Neural cell (in vitro differentiated cells): ENCODE measurements at regions not wholly inside any gene's neighbourhood (a gene's known extent, or its start where the extent isn't known, plus 50 kb on each side); places are given as distances from the start of the nearest gene placed in this dataset.

Source experiments
- H2AFZ ChIP-seq: fragments of 200-600, 300-800 bp; sonication (generic), shearing (Covaris generic); 2 replicates; pipeline ENCODE4 v1.6.0; 2014; ENCODE audit warnings: low read depth, mild to moderate bottlenecking, antibody characterized with exemption, low read length, moderate library complexity
- H3F3A ChIP-seq: fragments of 200-600 bp; shearing (Covaris generic); 2 replicates; pipeline ENCODE4 v1.6.1; 2016; ENCODE audit warnings: mild to moderate bottlenecking, moderate library complexity, mixed read lengths, antibody characterized with exemption, low read length; ENCODE audit not compliant: insufficient read depth, poor library complexity, severe bottlenecking
- H3K27ac ChIP-seq: fragments of 200-600, 300-800 bp; sonication (generic), shearing (Covaris generic); 2 replicates; pipeline ENCODE4 v1.5.1; 2014; ENCODE audit warnings: mild to moderate bottlenecking, low read length, moderate library complexity
- H3K27me3 ChIP-seq: fragments of 300-800, 200-600 bp; sonication (generic), shearing (Covaris generic); 2 replicates; pipeline ENCODE4 v1.6.0; 2014; ENCODE audit warnings: mild to moderate bottlenecking, low read depth, low read length, moderate library complexity; ENCODE audit not compliant: insufficient read depth
- H3K36me3 ChIP-seq: fragments of 300-800, 200-600 bp; sonication (generic), shearing (Covaris generic); 2 replicates; pipeline ENCODE4 v1.5.1; 2014; ENCODE audit warnings: mild to moderate bottlenecking, antibody characterized with exemption, low read length, moderate library complexity; ENCODE audit not compliant: insufficient read depth
- H3K4me2 ChIP-seq: fragments of 300-800, 200-600 bp; sonication (generic), shearing (Covaris generic); 2 replicates; pipeline ENCODE4 v1.6.0; 2014; ENCODE audit warnings: mild to moderate bottlenecking, low read length
- H3K4me3 ChIP-seq: fragments of 300-800, 200-600 bp; sonication (generic), shearing (Covaris generic); 2 replicates; pipeline ENCODE4 v1.5.1; 2014; ENCODE audit warnings: mild to moderate bottlenecking, low read length, moderate library complexity
- H3K79me2 ChIP-seq: fragments of 200-600 bp; shearing (Covaris generic); replicated peaks from 2 replicates; pipeline ENCODE4 v1.6.0; 2014; ENCODE audit warnings: mild to moderate bottlenecking, low read length, moderate library complexity; ENCODE audit not compliant: insufficient read depth
- H3K9ac ChIP-seq: fragments of 300-800, 200-600 bp; sonication (generic), shearing (Covaris generic); 2 replicates; pipeline ENCODE4 v1.6.1; 2016; ENCODE audit warnings: mild to moderate bottlenecking, low read length, mixed read lengths
- H3K9me2 ChIP-seq: fragments of 200-600 bp; shearing (Covaris generic); 2 replicates; pipeline ENCODE4 v1.6.1; 2016; ENCODE audit warnings: mild to moderate bottlenecking, low read length, mixed read lengths; ENCODE audit not compliant: insufficient read depth
- H3K9me3 ChIP-seq: fragments of 200-600, 300-800 bp; sonication (generic), shearing (Covaris generic); 2 replicates; pipeline ENCODE4 v1.6.1; 2016; ENCODE audit warnings: mild to moderate bottlenecking, mixed run types, low read length, moderate library complexity, mixed read lengths
- H4K20me1 ChIP-seq: fragments of 200-600 bp; shearing (Covaris generic); 2 replicates; pipeline ENCODE4 v1.6.1; 2016; ENCODE audit warnings: mild to moderate bottlenecking, mixed run types; ENCODE audit not compliant: insufficient read depth
- CTCF ChIP-seq: fragments of 450-650 bp; IDR thresholded peaks from 2 replicates; pipeline ENCODE4 v1.5.1; 2014; ENCODE audit warnings: antibody characterized with exemption, mild to moderate bottlenecking, moderate library complexity; ENCODE audit not compliant: poor library complexity, severe bottlenecking
- EP300 ChIP-seq: fragments of 450-650 bp; conservative IDR thresholded peaks from 2 replicates; pipeline ENCODE4 v1.6.1; 2014; ENCODE audit warnings: antibody characterized with exemption, mild to moderate bottlenecking, moderate library complexity; ENCODE audit not compliant: poor library complexity, severe bottlenecking
- EZH2 ChIP-seq: fragments of 200-600, 300-800 bp; shearing (Covaris generic), sonication (generic); IDR thresholded peaks from 2 replicates; pipeline ENCODE4 v1.6.1; 2014; ENCODE audit warnings: antibody characterized with exemption, low read length, borderline replicate concordance, mild to moderate bottlenecking; ENCODE audit not compliant: insufficient read depth, poor library complexity, severe bottlenecking
- MXI1 ChIP-seq: fragments of 450-650 bp; conservative IDR thresholded peaks from 2 replicates; pipeline ENCODE4 v1.6.1; 2014; ENCODE audit warnings: antibody characterized with exemption, mild to moderate bottlenecking; ENCODE audit not compliant: poor library complexity, severe bottlenecking
- POLR2AphosphoS5 ChIP-seq: IDR thresholded peaks from 2 replicates; pipeline ENCODE4 v1.6.1; 2012
- RAD21 ChIP-seq: fragments of 450-650 bp; conservative IDR thresholded peaks from 2 replicates; pipeline ENCODE4 v1.6.1; 2014; ENCODE audit warnings: antibody characterized with exemption, mild to moderate bottlenecking, moderate library complexity
- REST ChIP-seq: IDR thresholded peaks from 2 replicates; pipeline ENCODE4 v1.6.1; 2012; ENCODE audit warnings: borderline replicate concordance
- SMC3 ChIP-seq: fragments of 450-650 bp; conservative IDR thresholded peaks from 2 replicates; pipeline ENCODE4 v1.6.1; 2014; ENCODE audit warnings: antibody characterized with exemption, mild to moderate bottlenecking, moderate library complexity; ENCODE audit not compliant: poor library complexity
- TAF1 ChIP-seq: IDR thresholded peaks from 2 replicates; pipeline ENCODE4 v1.6.1; 2012; ENCODE audit warnings: low read depth

GRCh38 chr15:55033574-55033973, 163.2 kb downstream of the RSL24D1 start:
- no peaks in the 10 kb centered on the region for H4K20me1 ChIP-seq
- TF ChIP-seq REST (no peak), TAF1 (no peak), POLR2AphosphoS5 (no peak), RAD21 (no peak), EZH2 (no peak), MXI1 (no peak), CTCF (no peak), EP300 (no peak), SMC3 (no peak)
- H3K27me3 ChIP-seq = no peaks in the 10 kb centered on the region
- no peaks in the 10 kb centered on the region for H3K79me2 ChIP-seq
- H3K9me2 ChIP-seq = no peaks in the 10 kb centered on the region
- no peak overlapping the region for H3K9ac ChIP-seq
- no peaks in the 10 kb centered on the region for H3K9me3 ChIP-seq
- no peak overlapping the region for H3K27ac ChIP-seq
- H3K36me3 ChIP-seq = no peaks in the 10 kb centered on the region
- H3F3A ChIP-seq = no peaks in the 10 kb centered on the region
- no peak overlapping the region for H3K4me2 ChIP-seq
- no peak overlapping the region for H2AFZ ChIP-seq
- no peak overlapping the region for H3K4me3 ChIP-seq

- H3F3A ChIP-seq = no peaks in the 10 kb centered on the region
- H3K27ac ChIP-seq = no peak overlapping the region
- no peaks in the 10 kb centered on the region for H3K36me3 ChIP-seq
- H3K9ac ChIP-seq = no peak overlapping the region
- no peak overlapping the region for H2AFZ ChIP-seq
- no peaks in the 10 kb centered on the region for H3K9me3 ChIP-seq
- no peaks in the 10 kb centered on the region for H3K9me2 ChIP-seq
- TF ChIP-seq CTCF = no peak
- no peak for TF ChIP-seq REST
- TF ChIP-seq EZH2 = no peak
- no peak for TF ChIP-seq MXI1
- no peak for TF ChIP-seq EP300
- TF ChIP-seq SMC3 = no peak
- no peak for TF ChIP-seq RAD21
- no peak for TF ChIP-seq TAF1
- no peak for TF ChIP-seq POLR2AphosphoS5
- H3K27me3 ChIP-seq = no peaks in the 10 kb centered on the region
- no peaks in the 10 kb centered on the region for H3K79me2 ChIP-seq
- no peaks in the 10 kb centered on the region for H4K20me1 ChIP-seq
- H3K4me2 ChIP-seq = no peak overlapping the region
- no peak overlapping the region for H3K4me3 ChIP-seq
Measured at GRCh38 chr15:55031727-55032126, 165.0 kb downstream of the RSL24D1 start.
